ENCODE measurements at regions not wholly inside any gene's neighbourhood (a gene's known extent, or its start where the extent isn't known, plus 50 kb on each side); places are given as distances from the start of the nearest gene placed in this dataset.
A peak's percentile ranks its signal among the peaks of the same experiment; 100 is the strongest.
"Not testable (repeated sequence)": the region's sequence is repeated elsewhere in the genome, so short reads cannot be mapped to it uniquely, and the experiment has no call there.

DNA sequence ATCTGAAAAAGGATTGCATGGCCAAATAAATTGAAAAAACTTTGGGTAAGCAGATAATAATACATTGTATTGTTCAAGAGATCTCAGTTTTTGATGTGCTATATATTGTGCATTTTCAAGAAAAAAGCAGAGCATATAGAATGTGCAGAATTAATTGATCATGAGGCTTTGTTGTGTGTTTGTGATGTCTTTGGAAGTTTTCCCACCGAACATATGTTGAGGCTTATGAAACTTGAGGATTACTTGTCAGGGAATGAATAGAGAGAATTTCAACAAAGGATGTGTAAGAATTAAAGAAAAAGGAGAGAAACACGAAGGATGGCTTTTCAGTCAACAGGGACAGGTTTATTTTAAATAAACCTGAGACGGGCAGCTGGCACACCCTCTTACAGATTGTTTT lies 232.5 kb upstream of the POU1F1 start:
- DNase-seq = no peak
- H3K4me1 Mint-ChIP-seq (ENCODE audit: low read depth) = no peaks in the 10 kb centered on the region
- H3K36me3 Mint-ChIP-seq (ENCODE audit: insufficient read depth in 2 of 2) = no peaks in the 10 kb centered on the region
- no peak overlapping the region for H3K4me3 Mint-ChIP-seq
- H3K9me3 Mint-ChIP-seq = no peaks in the 10 kb centered on the region
- ATAC-seq (replicated peaks in 1 of 2) = no peak
- H3K27ac Mint-ChIP-seq = no peak overlapping the region
- H3K27me3 Mint-ChIP-seq (ENCODE audit: low read depth) = no peaks in the 10 kb centered on the region

DNA sequence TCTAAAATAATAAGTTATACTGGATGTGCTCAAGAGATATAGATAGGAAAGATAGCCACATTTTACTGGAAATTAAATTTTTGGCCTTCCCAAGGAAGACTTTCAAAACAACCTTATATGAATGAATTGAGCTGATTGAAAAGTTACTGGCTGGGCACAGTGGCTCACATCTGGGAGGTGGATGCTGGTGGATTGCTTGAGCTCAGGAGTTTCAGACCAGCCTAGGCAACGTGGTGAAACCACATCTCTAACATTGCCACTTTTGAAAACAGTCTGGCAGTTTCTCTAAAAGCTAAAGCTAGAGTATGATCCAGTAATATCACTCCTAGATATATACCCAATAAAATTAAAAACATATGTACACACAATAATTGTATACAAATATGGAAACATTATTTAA lies 231.4 kb upstream of the POU1F1 start:
- no peak for DNase-seq
- H3K36me3 Mint-ChIP-seq (ENCODE audit: insufficient read depth in 2 of 2) = no peaks in the 10 kb centered on the region
- no peak for ATAC-seq (replicated peaks in 1 of 2)
- H3K4me1 Mint-ChIP-seq (ENCODE audit: low read depth) = no peaks in the 10 kb centered on the region
- H3K9me3 Mint-ChIP-seq = no peaks in the 10 kb centered on the region
- no peak overlapping the region for H3K27ac Mint-ChIP-seq
- H3K27me3 Mint-ChIP-seq (ENCODE audit: low read depth) = no peaks in the 10 kb centered on the region
- no peak overlapping the region for H3K4me3 Mint-ChIP-seq

DNA sequence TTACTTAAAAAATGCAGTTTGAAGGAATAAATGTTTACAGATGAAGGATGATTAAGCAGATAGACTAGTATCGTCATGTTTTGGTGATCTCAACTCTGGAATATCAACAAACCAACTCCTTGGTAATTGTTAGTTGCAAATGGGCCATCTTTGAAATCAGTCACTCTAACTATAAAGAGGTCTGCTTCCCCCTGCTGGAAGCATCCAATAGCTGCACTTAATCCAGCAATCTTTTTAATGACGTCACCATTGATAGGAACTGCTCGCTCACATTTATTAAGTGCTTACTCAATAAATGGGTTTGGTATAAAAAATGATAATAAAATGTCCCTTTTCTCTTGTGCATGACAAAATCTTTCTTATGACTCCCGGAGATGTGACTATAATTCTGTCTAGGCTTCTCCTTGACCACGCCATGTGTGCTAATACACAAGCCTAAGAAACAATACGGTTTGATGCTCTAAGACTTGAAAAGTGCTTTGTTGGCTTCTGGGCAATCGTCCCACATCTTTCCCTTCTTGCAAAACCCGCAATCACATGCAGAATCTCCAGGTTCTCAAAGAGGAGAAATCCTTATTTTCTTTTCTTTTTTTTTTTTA lies 227.6 kb upstream of the POU1F1 start:
- H3K36me3 Mint-ChIP-seq (ENCODE audit: insufficient read depth in 2 of 2) = no peaks in the 10 kb centered on the region
- H3K4me1 Mint-ChIP-seq (ENCODE audit: low read depth) = no peaks in the 10 kb centered on the region
- DNase-seq (peak; percentile 12 to 13), ATAC-seq (replicated peaks in 1 of 2) (no peak)
- H3K27me3 Mint-ChIP-seq (ENCODE audit: low read depth) = no peaks in the 10 kb centered on the region
- H3K27ac Mint-ChIP-seq = no peak overlapping the region
- no peaks in the 10 kb centered on the region for H3K9me3 Mint-ChIP-seq
- H3K4me3 Mint-ChIP-seq = no peak overlapping the region

DNA sequence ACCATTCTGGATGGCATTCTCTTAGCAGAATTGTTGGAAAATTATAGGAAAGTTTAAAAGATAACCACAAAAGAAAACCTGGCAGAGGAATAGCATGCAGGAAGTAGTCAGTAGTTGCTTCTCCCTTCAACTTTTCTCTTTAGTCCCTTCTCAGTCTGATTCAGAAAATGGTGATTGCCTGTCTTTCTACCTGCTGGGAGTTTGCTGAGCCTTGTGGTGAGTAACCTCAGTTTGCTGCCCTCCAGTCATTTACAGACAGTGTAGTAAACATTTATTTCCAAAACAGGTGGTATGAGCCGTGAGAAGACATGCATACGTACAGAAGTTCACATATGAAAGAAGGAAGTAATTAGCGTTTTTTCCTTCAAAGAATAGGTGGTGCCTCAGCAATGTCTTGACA lies 224.7 kb upstream of the POU1F1 start:
- Mint-ChIP-seq H3K27me3 (ENCODE audit: low read depth) (no peaks in the 10 kb centered on the region), H3K4me3 (no peak overlapping the region), H3K27ac (no peak overlapping the region), H3K4me1 (ENCODE audit: low read depth) (no peaks in the 10 kb centered on the region), H3K36me3 (ENCODE audit: insufficient read depth in 2 of 2) (no peaks in the 10 kb centered on the region), H3K9me3 (no peaks in the 10 kb centered on the region)
- no peak for ATAC-seq (replicated peaks in 1 of 2)
- DNase-seq = no peak

DNA sequence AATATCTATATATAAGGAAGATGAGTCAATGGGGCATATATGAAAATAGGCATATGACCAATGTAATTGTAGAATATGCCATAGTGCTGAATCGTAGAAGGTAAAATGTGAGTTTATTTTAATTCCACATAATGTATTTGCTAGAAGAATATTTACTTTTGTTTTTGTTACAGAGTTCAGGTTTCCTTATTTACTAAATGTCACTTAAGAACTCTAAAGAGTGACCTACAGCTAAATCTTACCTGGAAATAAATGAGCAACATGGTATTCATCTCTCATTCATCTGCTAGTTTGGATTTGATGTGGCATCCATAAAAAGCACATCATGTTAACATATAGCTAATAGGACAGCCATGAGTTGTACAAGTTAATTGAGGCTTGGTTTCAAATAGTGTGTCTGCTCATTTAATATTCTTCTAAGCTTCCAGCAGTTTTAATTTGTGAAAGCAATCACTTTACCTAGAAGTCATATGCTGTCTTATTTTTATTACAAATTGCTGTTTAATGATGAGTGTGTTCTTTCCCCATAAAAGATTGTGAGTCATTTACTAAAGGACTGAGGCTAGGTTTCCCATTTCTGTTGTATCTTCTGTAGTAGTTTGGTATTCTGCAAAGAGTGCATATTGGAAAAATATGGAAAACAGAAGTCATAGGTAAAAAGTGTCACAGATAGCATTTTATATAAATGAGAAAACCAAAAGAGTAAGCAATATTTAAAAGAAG lies 222.1 kb upstream of the POU1F1 start:
- DNase-seq = no peak
- Mint-ChIP-seq H3K27ac (no peak overlapping the region), H3K4me3 (no peak overlapping the region), H3K36me3 (ENCODE audit: insufficient read depth in 2 of 2) (no peaks in the 10 kb centered on the region), H3K27me3 (ENCODE audit: low read depth) (no peaks in the 10 kb centered on the region), H3K4me1 (ENCODE audit: low read depth) (no peaks in the 10 kb centered on the region), H3K9me3 (no peaks in the 10 kb centered on the region)
- no peak for ATAC-seq (replicated peaks in 1 of 2)

DNA sequence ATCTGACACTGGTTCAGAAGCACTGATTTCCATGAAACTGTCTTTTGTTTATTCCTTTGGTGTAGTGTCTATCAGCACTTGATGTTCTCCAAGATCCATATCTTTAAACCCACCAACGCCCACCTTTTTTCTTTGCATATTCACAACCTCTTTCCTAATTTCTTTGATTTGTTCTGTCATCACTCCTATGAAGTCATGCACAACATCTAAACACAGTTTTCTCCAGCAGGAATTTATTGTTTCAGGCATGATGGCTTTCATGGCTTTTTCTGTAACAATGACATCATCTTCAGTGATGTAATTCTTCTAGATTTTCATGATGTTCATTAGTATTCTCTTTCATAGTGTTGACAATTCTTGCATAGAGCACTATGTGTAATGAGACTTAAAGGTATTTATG lies 219.6 kb upstream of the POU1F1 start:
- Mint-ChIP-seq H3K4me1 (ENCODE audit: low read depth) (no peaks in the 10 kb centered on the region), H3K4me3 (no peak overlapping the region), H3K27me3 (ENCODE audit: low read depth) (peaks cover 6% of the 10 kb centered on the region), H3K36me3 (ENCODE audit: insufficient read depth in 2 of 2) (no peaks in the 10 kb centered on the region), H3K9me3 (peaks cover 0 to 2% of the 10 kb centered on the region in 2 donors), H3K27ac (no peak overlapping the region)
- ATAC-seq (replicated peaks in 1 of 2) (no peak), DNase-seq (no peak)

DNA sequence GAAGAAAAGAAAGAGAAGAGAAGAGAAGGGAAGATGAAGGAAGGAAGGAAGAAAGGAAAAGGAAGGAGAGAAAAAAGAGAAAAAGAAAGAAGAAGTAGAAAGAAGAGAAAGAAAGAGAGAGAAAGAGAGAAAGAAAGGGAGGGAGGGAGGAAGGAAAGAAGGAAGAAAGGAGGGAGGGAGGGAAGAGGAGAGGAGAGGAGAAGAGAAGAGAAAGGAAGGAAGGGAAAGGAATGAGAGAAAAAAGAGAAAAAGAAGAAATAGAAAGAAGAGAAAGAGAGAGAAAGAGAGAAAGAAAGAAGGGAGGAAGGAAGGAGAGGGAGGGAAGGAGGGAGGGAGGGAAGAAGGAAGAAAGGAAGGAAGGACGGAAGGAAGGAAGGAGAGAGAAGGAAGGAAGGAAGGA lies 217.9 kb upstream of the POU1F1 start:
- H3K4me1 Mint-ChIP-seq (ENCODE audit: low read depth) = no peaks in the 10 kb centered on the region
- peaks cover 6% of the 10 kb centered on the region for H3K27me3 Mint-ChIP-seq (ENCODE audit: low read depth)
- H3K9me3 Mint-ChIP-seq = peaks cover 0 to 2% of the 10 kb centered on the region in 2 donors
- no peaks in the 10 kb centered on the region for H3K36me3 Mint-ChIP-seq (ENCODE audit: insufficient read depth in 2 of 2)
- ATAC-seq (replicated peaks in 1 of 2) = no peak
- no peak overlapping the region for H3K4me3 Mint-ChIP-seq
- no peak overlapping the region for H3K27ac Mint-ChIP-seq
- DNase-seq = no peak

DNA sequence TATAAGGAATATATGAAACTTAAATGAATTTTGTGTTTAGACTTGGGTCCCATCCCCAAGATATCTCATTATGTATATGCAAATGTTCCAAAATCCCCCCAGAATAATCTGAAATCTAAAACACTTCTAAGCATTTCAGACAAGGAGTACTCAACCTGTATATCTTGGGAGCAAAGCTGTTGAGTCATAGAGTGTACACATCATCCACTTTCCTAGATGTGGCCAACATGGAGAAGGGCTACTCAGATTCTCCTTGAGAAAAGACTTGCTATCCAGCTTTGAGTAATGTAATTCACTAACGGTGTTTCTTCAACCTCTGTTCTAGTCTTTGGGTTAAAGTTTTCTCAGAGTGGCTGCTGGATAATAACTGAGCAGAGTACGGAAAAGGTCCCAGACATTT lies 215.5 kb upstream of the POU1F1 start:
- H3K9me3 Mint-ChIP-seq = peaks cover 0 to 2% of the 10 kb centered on the region in 2 donors
- peaks cover under 1% of the 10 kb centered on the region for H3K4me1 Mint-ChIP-seq (ENCODE audit: low read depth)
- H3K36me3 Mint-ChIP-seq (ENCODE audit: insufficient read depth in 2 of 2) = no peaks in the 10 kb centered on the region
- DNase-seq (no peak), ATAC-seq (replicated peaks in 1 of 2) (no peak)
- peaks cover 6% of the 10 kb centered on the region for H3K27me3 Mint-ChIP-seq (ENCODE audit: low read depth)
- no peak overlapping the region for H3K4me3 Mint-ChIP-seq
- no peak overlapping the region for H3K27ac Mint-ChIP-seq

DNA sequence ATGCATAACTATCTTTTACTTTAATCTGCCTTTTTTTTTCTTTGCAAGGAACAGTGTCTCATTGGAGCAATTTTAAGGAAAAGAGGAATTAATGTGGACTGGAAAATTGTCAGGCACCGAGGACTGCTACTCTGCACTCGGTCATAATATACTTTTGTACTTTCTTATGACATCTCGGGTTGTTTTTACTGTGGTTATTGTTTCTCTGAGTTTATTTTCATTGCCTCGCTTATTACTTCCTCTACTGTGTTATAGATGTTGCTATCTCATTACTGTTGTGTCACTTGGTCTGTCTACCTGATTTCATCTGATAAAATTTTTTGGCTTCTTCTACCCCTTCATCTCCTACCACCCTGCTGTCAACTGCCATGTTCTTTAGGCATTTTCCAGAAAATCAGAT lies 213.5 kb upstream of the POU1F1 start:
- Mint-ChIP-seq H3K4me3 (no peak overlapping the region), H3K27me3 (ENCODE audit: low read depth) (peaks cover 6% of the 10 kb centered on the region), H3K4me1 (ENCODE audit: low read depth) (peaks cover 5% of the 10 kb centered on the region), H3K27ac (no peak overlapping the region), H3K9me3 (peaks cover 2 to 4% of the 10 kb centered on the region in 2 donors), H3K36me3 (ENCODE audit: insufficient read depth in 2 of 2) (no peaks in the 10 kb centered on the region)
- ATAC-seq (replicated peaks in 1 of 2) (no peak), DNase-seq (no peak)

DNA sequence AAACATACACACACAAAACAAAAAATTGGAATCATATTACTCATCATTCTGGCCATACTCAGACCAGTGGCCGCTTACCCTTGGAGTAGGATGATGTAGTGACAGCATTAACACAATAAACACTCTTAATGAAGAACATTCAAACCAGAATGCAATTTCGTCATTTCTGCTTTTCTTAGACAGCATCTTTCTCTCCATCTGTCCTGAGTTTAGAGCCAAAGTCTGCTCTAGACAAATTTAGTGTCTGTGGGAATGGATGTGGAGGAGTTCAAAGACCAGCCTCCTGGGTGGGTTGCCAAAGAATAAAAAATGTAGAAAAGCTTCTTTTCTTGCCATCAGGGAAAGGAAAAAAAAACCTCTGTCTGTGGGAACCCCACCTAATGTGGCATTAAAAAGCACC lies 212.4 kb upstream of the POU1F1 start:
- H3K4me1 Mint-ChIP-seq (ENCODE audit: low read depth) = peaks cover 5% of the 10 kb centered on the region
- ATAC-seq (replicated peaks in 1 of 2) (no peak), DNase-seq (no peak)
- no peaks in the 10 kb centered on the region for H3K36me3 Mint-ChIP-seq (ENCODE audit: insufficient read depth in 2 of 2)
- H3K27me3 Mint-ChIP-seq (ENCODE audit: low read depth) = peaks cover 6% of the 10 kb centered on the region
- H3K27ac Mint-ChIP-seq = no peak overlapping the region
- no peak overlapping the region for H3K4me3 Mint-ChIP-seq
- peaks cover 2 to 4% of the 10 kb centered on the region in 2 donors for H3K9me3 Mint-ChIP-seq

DNA sequence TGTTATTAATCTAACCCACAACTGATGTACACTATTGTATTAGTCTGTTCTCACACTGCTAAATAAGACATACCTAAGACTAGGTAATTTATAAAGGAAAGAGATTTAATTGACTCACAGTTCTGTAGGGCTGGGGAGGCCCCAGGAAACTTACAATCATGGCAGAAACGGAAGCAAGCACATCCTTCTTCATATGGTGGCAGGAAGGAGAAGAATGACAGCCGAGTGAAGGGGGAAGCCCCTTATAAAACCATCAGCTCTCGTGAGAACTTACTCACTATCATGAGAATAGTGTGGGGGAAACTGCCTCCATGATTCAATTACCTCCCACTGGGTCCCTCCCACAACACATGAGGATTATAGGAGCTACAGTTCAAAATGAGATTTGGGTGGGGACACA lies 210.3 kb upstream of the POU1F1 start:
- H3K36me3 Mint-ChIP-seq (ENCODE audit: insufficient read depth in 2 of 2); H3K9me3 Mint-ChIP-seq; H3K27me3 Mint-ChIP-seq (ENCODE audit: low read depth); H3K4me1 Mint-ChIP-seq (ENCODE audit: low read depth); H3K27ac Mint-ChIP-seq; ATAC-seq (replicated peaks in 1 of 2); H3K4me3 Mint-ChIP-seq: not testable (repeated sequence)
- peak in 1 of 2 donors; percentile 0 for DNase-seq

DNA sequence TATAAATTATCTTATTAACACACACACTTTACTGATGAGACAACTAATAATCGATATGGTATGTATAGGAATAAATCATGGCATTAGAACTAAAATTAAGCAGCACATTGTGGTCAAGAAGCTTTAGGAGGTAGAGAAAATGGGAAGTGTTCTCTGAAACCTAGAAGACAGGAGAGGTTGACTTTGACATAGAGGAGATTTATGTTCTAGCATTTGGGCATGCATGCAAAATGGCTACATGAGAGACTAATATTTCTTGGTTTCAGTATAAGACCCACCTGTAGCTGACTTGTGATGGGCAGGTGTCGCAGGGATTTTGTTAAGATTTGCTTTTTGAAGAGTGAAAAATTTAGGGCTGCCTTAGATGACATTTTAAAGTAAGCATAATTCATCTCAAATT lies 209.7 kb upstream of the POU1F1 start:
- DNase-seq = no peak
- Mint-ChIP-seq H3K9me3 (peaks cover 0 to 4% of the 10 kb centered on the region in 2 donors), H3K27me3 (ENCODE audit: low read depth) (no peaks in the 10 kb centered on the region), H3K4me3 (no peak overlapping the region), H3K4me1 (ENCODE audit: low read depth) (peaks cover 5% of the 10 kb centered on the region), H3K27ac (no peak overlapping the region), H3K36me3 (ENCODE audit: insufficient read depth in 2 of 2) (no peaks in the 10 kb centered on the region)
- ATAC-seq (replicated peaks in 1 of 2) = no peak

DNA sequence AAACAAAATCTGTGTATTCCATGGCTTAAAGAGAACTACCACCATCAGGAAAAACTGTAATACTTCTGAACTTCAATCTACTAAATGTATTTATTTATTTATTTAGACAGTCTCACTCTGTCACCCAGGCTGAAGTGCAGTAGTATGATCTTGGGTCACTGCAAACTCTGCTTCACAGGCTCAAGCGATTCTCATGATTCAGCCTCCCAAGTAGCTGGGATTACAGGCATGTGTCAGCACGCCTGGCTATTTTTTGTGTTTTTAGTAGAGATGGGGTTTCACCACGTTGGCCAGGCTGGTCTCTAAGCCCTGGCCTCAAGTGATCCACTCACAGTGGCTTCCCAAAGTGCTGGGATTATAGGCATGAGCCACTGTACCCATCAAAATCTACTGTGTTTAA lies 202.3 kb upstream of the POU1F1 start:
- Mint-ChIP-seq H3K4me1 (ENCODE audit: low read depth) (no peaks in the 10 kb centered on the region), H3K27ac (no peak overlapping the region), H3K36me3 (ENCODE audit: insufficient read depth in 2 of 2) (no peaks in the 10 kb centered on the region), H3K4me3 (no peak overlapping the region), H3K9me3 (peaks cover 3 to 5% of the 10 kb centered on the region in 2 donors), H3K27me3 (ENCODE audit: low read depth) (peaks cover 5% of the 10 kb centered on the region)
- DNase-seq (no peak), ATAC-seq (replicated peaks in 1 of 2) (no peak)

DNA sequence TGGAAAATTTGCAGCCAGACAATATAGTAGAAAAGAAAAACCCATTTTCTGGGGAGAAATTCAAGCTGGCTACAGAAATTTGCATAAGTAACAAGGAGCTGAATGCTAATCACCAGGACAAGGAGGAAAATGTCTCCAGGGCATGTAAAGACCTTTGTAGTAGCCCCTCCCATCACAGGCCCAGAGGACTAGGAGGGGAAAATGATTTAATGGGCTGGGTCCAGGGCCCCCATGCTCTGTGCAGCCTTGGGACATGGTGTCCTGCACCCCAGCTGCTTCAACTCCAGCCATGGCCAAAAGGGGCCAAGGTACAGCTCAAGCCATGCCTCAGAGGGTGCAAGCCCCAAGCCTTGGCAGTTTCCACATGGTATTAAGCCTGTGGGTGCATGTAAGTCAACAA lies 197.6 kb upstream of the POU1F1 start:
- H3K4me3 Mint-ChIP-seq = no peak overlapping the region
- peaks cover 0 to 2% of the 10 kb centered on the region in 2 donors for H3K36me3 Mint-ChIP-seq (ENCODE audit: insufficient read depth in 2 of 2)
- peaks cover 5% of the 10 kb centered on the region for H3K27me3 Mint-ChIP-seq (ENCODE audit: low read depth)
- no peak overlapping the region for H3K27ac Mint-ChIP-seq
- ATAC-seq (replicated peaks in 1 of 2) (no peak), DNase-seq (no peak)
- no peaks in the 10 kb centered on the region for H3K4me1 Mint-ChIP-seq (ENCODE audit: low read depth)
- peaks cover 3 to 7% of the 10 kb centered on the region in 2 donors for H3K9me3 Mint-ChIP-seq
